Activated B cell treated with CpG ODN at 0.5 μM for 24 hours (primary cell): ENCODE measurements at regions not wholly inside any gene's neighbourhood (a gene's known extent, or its start where the extent isn't known, plus 50 kb on each side); places are given as distances from the start of the nearest gene placed in this dataset.

Experiments
- ATAC-seq: fragments of 200-7000 bp; cut with Tn5 transposase; one replicate; pipeline ENCODE4 v1.10.0; 2021; ENCODE audit warnings: low read depth, mild to moderate bottlenecking, moderate library complexity
- CTCF ChIA-PET: fragments of 350-600 bp; sonication (Branson Sonifier 250); formaldehyde crosslinking; loops from one replicate; lab custom pipeline; 2021; ENCODE audit warnings: antibody characterized with exemption; lab: Charles Lee
- POLR2A ChIA-PET: fragments of 350-600 bp; sonication (Branson Sonifier 250); formaldehyde crosslinking; loops from one replicate; lab custom pipeline; 2021; ENCODE audit warnings: antibody characterized with exemption; lab: Charles Lee
- DNase-seq: peaks from one replicate; pipeline ENCODE4 v3.0.0; 2022
- H3K27ac Mint-ChIP-seq: one replicate; pipeline ENCODE4 v1.8.0; 2020; ENCODE audit warnings: mixed read lengths
- H3K27me3 Mint-ChIP-seq: one replicate; pipeline ENCODE4 v1.8.0; 2021; ENCODE audit warnings: mixed read lengths
- H3K36me3 Mint-ChIP-seq: one replicate; pipeline ENCODE4 v1.8.0; 2021; ENCODE audit warnings: low read depth, mixed read lengths
- H3K4me1 Mint-ChIP-seq: one replicate; pipeline ENCODE4 v1.8.0; 2021; ENCODE audit warnings: mixed read lengths
- H3K4me3 Mint-ChIP-seq: one replicate; pipeline ENCODE4 v1.8.0; 2020; ENCODE audit warnings: mild to moderate bottlenecking, mixed read lengths
- H3K9me3 Mint-ChIP-seq: one replicate; pipeline ENCODE4 v1.8.0; 2020; ENCODE audit warnings: mixed read lengths
- CTCF ChIP-seq: fragments of 200-600 bp; IDR thresholded peaks from one replicate; pipeline ENCODE4 v1.8.0; 2022; ENCODE audit warnings: antibody characterized with exemption, mild to moderate bottlenecking
- intact Hi-C: fragments of 100-400 bp; cut with micrococcal nuclease; formaldehyde crosslinking; loops from one replicate; pipeline ENCODE4 v1.15.1; 2024

GRCh38 chr5:88503406-88503805 lies 234.8 kb upstream of the TMEM161B start:
- ATAC-seq: no peak
- Mint-ChIP-seq H3K9me3 (no peaks in the 10 kb centered on the region), H3K4me1 (peaks cover 12% of the 10 kb centered on the region), H3K27ac (no peak overlapping the region), H3K4me3 (no peak overlapping the region), H3K27me3 (peaks cover 2% of the 10 kb centered on the region), H3K36me3 (no peaks in the 10 kb centered on the region)
- POLR2A ChIA-PET: no interaction called here
- intact Hi-C loops: no loop called here
- CTCF ChIA-PET: no interaction called here
- no peak for TF ChIP-seq CTCF
- no peak for DNase-seq

- peaks cover 2% of the 10 kb centered on the region for H3K27me3 Mint-ChIP-seq
- no peaks in the 10 kb centered on the region for H3K36me3 Mint-ChIP-seq
- H3K9me3 Mint-ChIP-seq: no peaks in the 10 kb centered on the region
- peak overlapping the region; percentile 82 for H3K4me3 Mint-ChIP-seq
- intact Hi-C loops: no loop called here
- ChIA-PET CTCF (no interaction called here), POLR2A (no interaction called here)
- TF ChIP-seq CTCF: no peak
- H3K4me1 Mint-ChIP-seq: peaks cover 12% of the 10 kb centered on the region
- DNase-seq (no peak), ATAC-seq (no peak)
- H3K27ac Mint-ChIP-seq: peak overlapping the region; percentile 15
Observed at GRCh38 chr5:88503041-88503345, 234.3 kb upstream of the TMEM161B start.

- TF ChIP-seq CTCF: no peak
- POLR2A ChIA-PET: no interaction called here
- peak; percentile 52 for ATAC-seq
- peaks cover 1% of the 10 kb centered on the region for H3K27me3 Mint-ChIP-seq
- peaks cover 12% of the 10 kb centered on the region for H3K4me1 Mint-ChIP-seq
- CTCF ChIA-PET: no interaction called here
- peak overlapping the region; percentile 15 for H3K27ac Mint-ChIP-seq
- no peak for DNase-seq
- peak overlapping the region; percentile 82 for H3K4me3 Mint-ChIP-seq
- intact Hi-C loops: no loop called here
- H3K36me3 Mint-ChIP-seq: no peaks in the 10 kb centered on the region
- no peaks in the 10 kb centered on the region for H3K9me3 Mint-ChIP-seq
Observed at GRCh38 chr5:88502179-88503040, 233.8 kb upstream of the TMEM161B start.

- Mint-ChIP-seq H3K27me3 (peaks cover 15% of the 10 kb centered on the region), H3K36me3 (no peaks in the 10 kb centered on the region), H3K9me3 (no peaks in the 10 kb centered on the region), H3K4me1 (no peaks in the 10 kb centered on the region), H3K4me3 (no peak overlapping the region), H3K27ac (no peak overlapping the region)
- no peak for DNase-seq
- ChIA-PET POLR2A (no interaction called here), CTCF (no interaction called here)
- no peak for TF ChIP-seq CTCF
- no peak for ATAC-seq
- intact Hi-C loops: no loop called here
Observed at GRCh38 chr5:88495810-88496209, 227.2 kb upstream of the TMEM161B start.

- intact Hi-C loops: no loop called here
- Mint-ChIP-seq H3K27ac (no peak overlapping the region), H3K4me3 (no peak overlapping the region), H3K9me3 (no peaks in the 10 kb centered on the region), H3K4me1 (no peaks in the 10 kb centered on the region), H3K27me3 (peaks cover 11% of the 10 kb centered on the region), H3K36me3 (no peaks in the 10 kb centered on the region)
- TF ChIP-seq CTCF: no peak
- ChIA-PET POLR2A (no interaction called here), CTCF (no interaction called here)
- DNase-seq: no peak
- no peak for ATAC-seq
Observed at GRCh38 chr5:88490874-88491273, 222.2 kb upstream of the TMEM161B start.
